ENCODE measurements at regions not wholly inside any gene's neighbourhood (a gene's known extent, or its start where the extent isn't known, plus 50 kb on each side); places are given as distances from the start of the nearest gene placed in this dataset.

DNA sequence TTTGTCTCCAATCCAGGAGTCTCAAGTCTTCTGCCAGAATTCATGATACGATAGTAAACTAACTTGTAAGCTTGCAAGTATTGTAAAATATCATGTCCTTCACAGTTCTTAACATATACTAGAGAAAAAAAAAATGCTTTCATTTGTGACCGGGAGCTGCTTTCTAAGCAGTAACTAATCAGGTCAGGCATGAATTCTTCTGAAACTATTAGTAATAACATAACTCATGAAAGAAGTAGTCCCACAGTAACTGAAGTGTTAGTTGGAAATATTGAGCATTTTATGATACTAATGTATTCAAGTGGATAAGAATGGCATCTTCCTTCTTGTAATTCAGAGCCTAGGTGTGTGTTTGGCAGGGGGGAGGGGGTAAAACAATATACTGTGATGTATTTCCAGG, 665.6 kb downstream of the DNAJB9 start:
- BruUV-seq (replicated peaks) = no TSS peak

GRCh38 chr7:109246330-109247077, 676.8 kb downstream of the DNAJB9 start:
- TF ChIP-seq CTCF (conservative IDR thresholded peaks at IDR 0.05; ENCODE audit: low read depth, low read length) (no peak), EZH2phosphoT487 (IDR thresholded peaks at IDR 0.05; ENCODE audit: borderline replicate concordance, low read length) (no peak), EZH2 (IDR thresholded peaks at IDR 0.05; ENCODE audit: low read length, unreplicated experiment) (no peak)
- no peaks in the 10 kb centered on the region for H4K20me1 ChIP-seq (ENCODE audit: low read length)
- H3K79me2 ChIP-seq (ENCODE audit: low read length) = no peaks in the 10 kb centered on the region
- peaks cover 28% of the 10 kb centered on the region for H3K4me1 ChIP-seq (ENCODE audit: insufficient read depth, low read length)
- no peaks in the 10 kb centered on the region for H3K9me2 ChIP-seq (replicated peaks; ENCODE audit: low read length)
- peak; percentile 88 for DNase-seq
- POLR2A ChIA-PET (ENCODE audit: unreplicated experiment) = no interaction called here
- no peaks in the 10 kb centered on the region for H3K36me3 ChIP-seq (ENCODE audit: low read depth, low read length)
- CTCF ChIA-PET = no interaction called here
- no TSS peak for BruUV-seq (replicated peaks)
- H3K27ac ChIP-seq (ENCODE audit: low read length) = peak overlapping the region; percentile 20
- H3K9ac ChIP-seq (ENCODE audit: low read length) = no peak overlapping the region
- peak overlapping the region; percentile 53 for H3K4me3 ChIP-seq (ENCODE audit: low read length)
- H3K9me3 ChIP-seq (ENCODE audit: low read length) = no peaks in the 10 kb centered on the region
- no peaks in the 10 kb centered on the region for H3F3A ChIP-seq (ENCODE audit: low read length, unreplicated experiment)
- peak overlapping the region; percentile 69 for H3K4me2 ChIP-seq (ENCODE audit: low read length)
- ATAC-seq = peak; percentile 70
- intact Hi-C loops (cut with micrococcal nuclease) = no loop called here
- peak overlapping the region; percentile 72 for H2AFZ ChIP-seq (ENCODE audit: low read length)
- no peaks in the 10 kb centered on the region for H3K27me3 ChIP-seq (ENCODE audit: low read length)

More for the DNA sequence above, 665.6 kb downstream of the DNAJB9 start:
- ChIA-PET CTCF (no interaction called here), POLR2A (ENCODE audit: unreplicated experiment) (no interaction called here)
- ATAC-seq = no peak
- DNase-seq = no peak
- no peak overlapping the region for H3K4me2 ChIP-seq (ENCODE audit: low read length)
- no peaks in the 10 kb centered on the region for H3K9me2 ChIP-seq (replicated peaks; ENCODE audit: low read length)
- no peaks in the 10 kb centered on the region for H3K27me3 ChIP-seq (ENCODE audit: low read length)
- no peak overlapping the region for H3K4me3 ChIP-seq (ENCODE audit: low read length)
- no peaks in the 10 kb centered on the region for H3F3A ChIP-seq (ENCODE audit: low read length, unreplicated experiment)
- H3K4me1 ChIP-seq (ENCODE audit: insufficient read depth, low read length) = no peaks in the 10 kb centered on the region
- H3K9ac ChIP-seq (ENCODE audit: low read length) = no peak overlapping the region
- H2AFZ ChIP-seq (ENCODE audit: low read length) = no peak overlapping the region
- no peaks in the 10 kb centered on the region for H3K36me3 ChIP-seq (ENCODE audit: low read depth, low read length)
- no peaks in the 10 kb centered on the region for H3K79me2 ChIP-seq (ENCODE audit: low read length)
- no peak for TF ChIP-seq EZH2 (IDR thresholded peaks at IDR 0.05; ENCODE audit: low read length, unreplicated experiment)
- no peak for TF ChIP-seq EZH2phosphoT487 (IDR thresholded peaks at IDR 0.05; ENCODE audit: borderline replicate concordance, low read length)
- H4K20me1 ChIP-seq (ENCODE audit: low read length) = no peaks in the 10 kb centered on the region
- no peak overlapping the region for H3K27ac ChIP-seq (ENCODE audit: low read length)
- H3K9me3 ChIP-seq (ENCODE audit: low read length) = no peaks in the 10 kb centered on the region
- intact Hi-C loops (cut with micrococcal nuclease) = no loop called here

DNA sequence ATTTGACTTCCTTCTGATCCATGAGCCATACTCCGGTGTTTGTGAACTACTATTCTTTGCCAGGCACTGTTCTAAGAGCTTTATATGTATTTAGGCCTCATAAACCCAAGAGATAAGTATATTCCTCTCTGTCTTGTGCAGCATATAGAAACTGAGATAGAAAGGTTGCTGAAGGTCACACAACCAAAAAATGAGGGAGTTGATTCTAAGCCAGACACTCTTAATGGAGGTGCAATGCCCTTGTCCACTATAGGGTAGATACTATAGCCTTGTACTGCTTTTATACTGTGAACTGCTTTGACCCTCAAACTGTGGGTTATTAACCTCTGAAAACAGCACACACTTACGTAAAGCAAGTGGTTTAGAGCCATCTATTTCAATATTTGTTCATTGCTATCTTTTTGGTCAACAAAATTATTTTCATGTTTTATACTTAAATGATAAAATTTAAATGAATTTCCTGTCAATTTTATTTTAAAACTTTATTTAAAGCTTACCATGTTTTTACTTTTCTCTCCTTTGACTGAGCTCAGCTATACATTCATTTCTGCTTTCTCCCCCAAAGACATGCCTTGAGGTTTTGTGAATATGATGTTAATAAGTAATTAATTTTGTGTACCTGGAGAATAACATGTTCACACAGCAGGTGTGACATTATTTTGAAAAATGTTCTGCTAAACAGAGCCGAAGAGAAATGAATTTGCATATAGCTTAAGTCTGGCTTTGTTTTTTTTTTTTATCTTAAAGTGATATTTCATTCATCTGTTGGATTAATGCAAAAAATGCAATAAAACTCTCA, 687.3 kb downstream of the DNAJB9 start:
- POLR2A ChIA-PET (ENCODE audit: unreplicated experiment) = no interaction called here
- Histone ChIP-seq H3K9ac (ENCODE audit: low read length) (no peak overlapping the region), H3F3A (ENCODE audit: low read length, unreplicated experiment) (no peaks in the 10 kb centered on the region), H3K36me3 (ENCODE audit: low read depth, low read length) (no peaks in the 10 kb centered on the region), H3K27ac (ENCODE audit: low read length) (no peak overlapping the region), H3K4me3 (ENCODE audit: low read length) (no peak overlapping the region), H3K79me2 (ENCODE audit: low read length) (no peaks in the 10 kb centered on the region), H4K20me1 (ENCODE audit: low read length) (no peaks in the 10 kb centered on the region), H3K9me3 (ENCODE audit: low read length) (no peaks in the 10 kb centered on the region), H3K4me1 (ENCODE audit: insufficient read depth, low read length) (no peaks in the 10 kb centered on the region), H2AFZ (ENCODE audit: low read length) (no peak overlapping the region), H3K9me2 (replicated peaks; ENCODE audit: low read length) (no peaks in the 10 kb centered on the region), H3K27me3 (ENCODE audit: low read length) (no peaks in the 10 kb centered on the region), H3K4me2 (ENCODE audit: low read length) (no peak overlapping the region)
- DNase-seq = no peak
- intact Hi-C loops (cut with micrococcal nuclease) = no loop called here
- TF ChIP-seq EZH2 (IDR thresholded peaks at IDR 0.05; ENCODE audit: low read length, unreplicated experiment) (no peak), EZH2phosphoT487 (IDR thresholded peaks at IDR 0.05; ENCODE audit: borderline replicate concordance, low read length) (no peak), CTCF (conservative IDR thresholded peaks at IDR 0.05; ENCODE audit: low read depth, low read length) (no peak)
- CTCF ChIA-PET = no interaction called here
- BruUV-seq (replicated peaks) = no TSS peak
- no peak for ATAC-seq

Data from PC-3 (cell line).